ENCODE measurements at regions not wholly inside any gene's neighbourhood (a gene's known extent, or its start where the extent isn't known, plus 50 kb on each side); places are given as distances from the start of the nearest gene placed in this dataset.

DNA sequence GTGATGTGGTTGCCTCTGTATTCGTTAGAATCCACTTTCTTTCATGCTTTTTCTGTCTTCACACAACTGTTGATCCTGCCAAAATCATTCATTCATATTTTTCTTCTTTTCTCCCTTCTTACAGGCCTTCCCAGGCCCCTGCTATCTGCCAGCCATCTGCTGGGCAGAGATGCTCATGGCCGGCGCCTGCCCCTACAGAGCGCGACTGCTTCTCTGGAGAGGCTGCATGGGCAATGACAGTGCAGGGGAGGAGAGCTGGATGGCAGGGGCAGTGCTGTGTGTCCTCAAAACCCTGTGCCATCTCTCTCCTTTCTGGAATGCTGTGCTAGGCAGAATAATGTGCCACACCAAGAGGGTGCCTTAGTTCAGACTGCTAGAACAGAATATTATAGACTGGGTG lies 125.2 kb downstream of the INHBB start:
- CTCF ChIA-PET = no interaction called here
- DNase-seq (ENCODE audit: low spot score) = no peak
- H3K27ac ChIP-seq = peak overlapping the region; percentile 87
- POLR2A ChIA-PET (ENCODE audit: low non-redundant PET) = no interaction called here
- TF ChIP-seq, protein P1, sequence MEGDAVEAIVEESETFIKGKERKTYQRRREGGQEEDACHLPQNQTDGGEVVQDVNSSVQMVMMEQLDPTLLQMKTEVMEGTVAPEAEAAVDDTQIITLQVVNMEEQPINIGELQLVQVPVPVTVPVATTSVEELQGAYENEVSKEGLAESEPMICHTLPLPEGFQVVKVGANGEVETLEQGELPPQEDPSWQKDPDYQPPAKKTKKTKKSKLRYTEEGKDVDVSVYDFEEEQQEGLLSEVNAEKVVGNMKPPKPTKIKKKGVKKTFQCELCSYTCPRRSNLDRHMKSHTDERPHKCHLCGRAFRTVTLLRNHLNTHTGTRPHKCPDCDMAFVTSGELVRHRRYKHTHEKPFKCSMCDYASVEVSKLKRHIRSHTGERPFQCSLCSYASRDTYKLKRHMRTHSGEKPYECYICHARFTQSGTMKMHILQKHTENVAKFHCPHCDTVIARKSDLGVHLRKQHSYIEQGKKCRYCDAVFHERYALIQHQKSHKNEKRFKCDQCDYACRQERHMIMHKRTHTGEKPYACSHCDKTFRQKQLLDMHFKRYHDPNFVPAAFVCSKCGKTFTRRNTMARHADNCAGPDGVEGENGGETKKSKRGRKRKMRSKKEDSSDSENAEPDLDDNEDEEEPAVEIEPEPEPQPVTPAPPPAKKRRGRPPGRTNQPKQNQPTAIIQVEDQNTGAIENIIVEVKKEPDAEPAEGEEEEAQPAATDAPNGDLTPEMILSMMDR (conservative IDR thresholded peaks at IDR 0.05; ENCODE audit: low read depth) = no peak

DNA sequence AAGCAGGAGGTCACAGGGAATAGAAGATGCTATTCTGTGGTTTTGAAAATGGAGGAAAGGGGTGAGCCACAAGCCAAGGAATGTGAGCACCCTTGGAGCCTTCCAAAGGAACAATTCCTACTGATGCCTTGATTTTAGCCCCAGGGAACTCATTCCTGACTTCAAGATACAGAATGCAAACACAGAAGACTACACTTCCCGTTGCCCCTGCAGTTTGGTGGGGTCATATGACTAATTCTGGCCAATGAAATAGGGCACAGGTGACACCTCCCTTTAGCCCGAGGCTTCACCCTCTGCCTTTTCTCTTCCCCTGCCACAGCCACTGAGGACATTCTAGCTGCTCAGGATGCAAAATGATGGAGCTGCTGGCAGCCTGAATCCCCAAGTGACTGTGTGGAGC lies 126.1 kb downstream of the INHBB start:
- ChIA-PET POLR2A (ENCODE audit: low non-redundant PET) (no interaction called here), CTCF (no interaction called here)
- peak overlapping the region; percentile 98 for H3K27ac ChIP-seq
- DNase-seq (ENCODE audit: low spot score) = no peak
- TF ChIP-seq, protein P1 (conservative IDR thresholded peaks at IDR 0.05; ENCODE audit: low read depth) = no peak

DNA sequence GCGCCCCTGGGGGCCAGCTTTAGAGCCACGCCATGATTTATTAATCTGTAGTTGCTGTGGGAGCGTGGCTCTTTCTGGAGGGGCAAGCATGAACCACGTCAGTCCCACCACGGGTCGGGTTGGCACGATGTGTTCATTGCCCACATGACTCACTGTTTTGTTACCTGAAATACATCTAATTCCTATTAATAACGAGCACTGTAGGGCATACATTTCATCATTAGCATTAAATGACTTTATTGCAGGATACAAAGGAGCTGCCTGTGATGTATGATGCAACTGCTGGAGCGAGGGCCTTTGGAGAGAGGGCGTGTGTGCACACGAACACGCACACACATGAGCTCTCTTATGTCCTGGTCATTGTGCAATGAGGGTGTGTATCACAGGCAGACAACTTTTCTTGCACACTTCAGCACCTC lies 127.0 kb downstream of the INHBB start:
- TF ChIP-seq, protein P1 (conservative IDR thresholded peaks at IDR 0.05; ENCODE audit: low read depth) = no peak
- peak; percentile 41 for DNase-seq (ENCODE audit: low spot score)
- CTCF ChIA-PET = no interaction called here
- POLR2A ChIA-PET (ENCODE audit: low non-redundant PET) = no interaction called here
- H3K27ac ChIP-seq = peak overlapping the region; percentile 98

DNA sequence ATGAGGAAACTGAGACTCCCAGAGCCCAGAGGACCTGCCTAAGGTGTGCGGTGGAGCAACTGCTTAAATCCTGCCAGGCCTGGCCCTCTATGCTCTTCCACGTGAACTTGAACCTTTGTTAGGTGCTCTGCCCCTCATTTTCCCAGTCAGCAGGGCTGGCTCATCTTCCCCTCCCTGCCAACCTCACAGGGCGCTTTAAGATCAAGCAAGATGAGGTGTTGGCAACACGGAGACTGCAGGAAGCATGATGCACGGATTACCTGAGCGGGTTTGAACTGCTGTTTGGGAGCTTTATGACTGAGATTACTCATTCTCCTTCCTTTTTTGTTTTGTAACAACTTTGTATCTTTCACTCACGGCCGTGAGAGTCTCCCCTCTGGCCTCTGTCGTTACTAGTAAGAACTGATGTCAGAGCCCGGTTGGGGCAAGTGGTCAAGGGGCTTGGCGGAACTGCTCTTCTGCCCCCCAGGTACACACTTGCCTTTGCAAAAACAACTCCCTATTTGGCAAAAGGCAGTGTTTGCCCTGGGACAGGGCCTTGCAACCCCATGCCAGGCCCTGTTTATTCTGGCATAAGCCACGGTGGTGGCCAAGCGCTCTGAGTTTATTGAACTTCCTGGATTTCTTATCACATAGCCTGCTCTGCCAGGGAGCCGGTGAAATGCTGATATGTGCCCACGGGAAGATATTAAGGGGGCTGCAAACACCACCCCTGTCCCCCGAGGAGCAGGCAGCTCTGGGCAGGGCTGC lies 127.8 kb downstream of the INHBB start:
- peak; percentile 58 for DNase-seq (ENCODE audit: low spot score)
- ChIA-PET POLR2A (ENCODE audit: low non-redundant PET) (no interaction called here), CTCF (no interaction called here)
- peak overlapping the region; percentile 98 for H3K27ac ChIP-seq
- TF ChIP-seq, protein P1 (conservative IDR thresholded peaks at IDR 0.05; ENCODE audit: low read depth) = no peak

DNA sequence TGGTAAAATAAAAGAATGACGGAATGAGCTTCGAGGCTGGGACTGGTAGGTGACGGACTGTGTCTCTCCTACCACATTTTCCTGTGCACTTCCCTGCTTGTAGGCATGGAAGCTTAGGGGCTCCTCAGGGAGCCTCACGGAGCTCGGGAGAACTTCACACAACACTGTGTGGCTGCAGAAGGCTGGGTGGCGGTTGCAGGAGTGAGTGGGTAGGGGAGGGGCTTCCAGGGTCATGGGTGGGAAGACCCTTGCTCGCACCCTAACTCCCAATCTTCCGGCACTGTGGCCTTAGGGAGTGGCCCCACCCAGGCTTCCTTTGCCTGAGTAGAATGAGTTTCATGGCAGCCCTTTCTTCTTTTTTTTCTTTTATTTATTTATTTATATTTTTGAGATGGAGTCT lies 128.6 kb downstream of the INHBB start:
- POLR2A ChIA-PET (ENCODE audit: low non-redundant PET) = no interaction called here
- no peak for DNase-seq (ENCODE audit: low spot score)
- CTCF ChIA-PET = interaction anchor here (0.7 kb wide), 1 partner anchor 553 kb away, joined by 3 read pairs; no protein-coding TSS in a partner anchor
- peak overlapping the region; percentile 98 for H3K27ac ChIP-seq
- TF ChIP-seq, protein P1 (conservative IDR thresholded peaks at IDR 0.05; ENCODE audit: low read depth) = no peak

DNA sequence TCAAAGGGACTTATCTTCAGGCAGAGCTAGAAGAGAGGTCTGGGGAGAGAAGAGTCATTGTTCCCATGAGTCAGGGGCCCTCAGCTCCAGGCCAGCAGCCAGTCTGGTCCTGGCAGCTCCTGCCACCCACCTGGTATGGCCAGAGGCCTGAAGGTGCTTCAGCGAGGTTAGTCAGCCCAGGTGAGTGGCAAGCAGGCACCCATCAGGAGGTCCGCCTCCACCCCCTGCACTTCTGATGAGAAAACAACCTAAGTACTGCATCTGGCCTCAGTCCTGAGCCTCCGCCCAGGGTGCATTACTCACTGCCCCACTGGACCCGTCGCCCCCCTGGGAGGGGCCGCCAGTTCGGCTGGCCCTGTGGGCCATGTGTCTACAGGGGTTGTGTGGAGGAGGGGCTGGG lies 130.2 kb downstream of the INHBB start:
- POLR2A ChIA-PET (ENCODE audit: low non-redundant PET) = no interaction called here
- H3K27ac ChIP-seq = no peak overlapping the region
- CTCF ChIA-PET = no interaction called here
- DNase-seq (ENCODE audit: low spot score) = peak; percentile 41
- TF ChIP-seq, protein P1 (conservative IDR thresholded peaks at IDR 0.05; ENCODE audit: low read depth) = no peak
